ENCODE measurements at regions not wholly inside any gene's neighbourhood (a gene's known extent, or its start where the extent isn't known, plus 50 kb on each side); places are given as distances from the start of the nearest gene placed in this dataset.

DNA sequence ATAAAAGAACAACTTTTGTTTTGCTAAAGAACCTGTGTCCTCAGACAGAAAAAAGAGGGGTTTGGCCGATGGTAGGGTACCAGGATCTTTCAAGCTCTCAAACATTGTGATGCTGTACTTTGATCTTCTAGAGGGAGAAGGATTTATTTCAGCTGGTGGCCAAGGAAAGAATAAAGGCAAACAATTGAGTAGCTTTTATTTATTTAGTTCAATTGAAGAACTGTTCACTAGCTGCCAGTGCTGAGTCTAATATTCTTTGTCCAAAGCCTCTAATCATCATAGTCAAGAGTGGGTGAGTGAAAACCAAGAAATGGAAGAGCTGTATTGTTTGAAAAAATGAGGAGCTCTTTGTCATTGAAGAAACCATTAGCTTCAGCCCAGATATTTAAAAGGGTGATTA, 138.4 kb downstream of the FAT3 start:
- no peak for TF ChIP-seq EZH2phosphoT487 (IDR thresholded peaks at IDR 0.05; ENCODE audit: insufficient read depth, low read depth)
- no peak for TF ChIP-seq EZH2 (IDR thresholded peaks at IDR 0.05; ENCODE audit: insufficient read depth, poor library complexity, severe bottlenecking)

Data from GM23248 (cell line).